Right atrium auricular region (tissue), 2 donors: ENCODE measurements at regions not wholly inside any gene's neighbourhood (a gene's known extent, or its start where the extent isn't known, plus 50 kb on each side); places are given as distances from the start of the nearest gene placed in this dataset.

ENCODE experiments used
- DNase-seq: peaks from one replicate; pipeline ENCODE4 v3.0.0-alpha.2; 2019; ENCODE audit warnings: low spot score
- H3K27ac ChIP-seq, 2 donors: fragments of 200-600 bp; sonication (generic); 1 replicate in 1 of 2; 2 replicates in 1 of 2; pipeline ENCODE4 v1.5.1; 2016 to 2019
- H3K27me3 ChIP-seq, 2 donors: fragments of 200-600 bp; sonication (generic); one replicate each; pipeline versions ENCODE4 v1.5.1 to v1.6.0; 2017 to 2019
- H3K36me3 ChIP-seq: fragments of 200-600 bp; sonication (generic); one replicate; pipeline ENCODE4 v1.5.1; 2016
- H3K4me1 ChIP-seq, 2 donors: fragments of 200-600 bp; sonication (generic); one replicate each; pipeline versions ENCODE4 v1.5.1 to v1.6.0; 2017 to 2019
- H3K4me3 ChIP-seq, 2 donors: fragments of 200-600 bp; sonication (generic); 1 replicate in 1 of 2; 2 replicates in 1 of 2; pipeline ENCODE4 v1.5.1; 2017 to 2019; ENCODE audit warnings: mild to moderate bottlenecking in 1 of 2, moderate library complexity in 1 of 2
- H3K9me3 ChIP-seq, 2 donors: fragments of 200-600 bp; sonication (generic); one replicate each; pipeline ENCODE4 v1.5.1; 2019
- TF ChIP-seq, protein P1 (sequence below), 2 donors: fragments of 200-600 bp; sonication (generic); IDR thresholded peaks; one replicate each; pipeline ENCODE4 v1.5.1; 2019; ENCODE audit warnings: antibody characterized with exemption in 2 of 2

DNA sequence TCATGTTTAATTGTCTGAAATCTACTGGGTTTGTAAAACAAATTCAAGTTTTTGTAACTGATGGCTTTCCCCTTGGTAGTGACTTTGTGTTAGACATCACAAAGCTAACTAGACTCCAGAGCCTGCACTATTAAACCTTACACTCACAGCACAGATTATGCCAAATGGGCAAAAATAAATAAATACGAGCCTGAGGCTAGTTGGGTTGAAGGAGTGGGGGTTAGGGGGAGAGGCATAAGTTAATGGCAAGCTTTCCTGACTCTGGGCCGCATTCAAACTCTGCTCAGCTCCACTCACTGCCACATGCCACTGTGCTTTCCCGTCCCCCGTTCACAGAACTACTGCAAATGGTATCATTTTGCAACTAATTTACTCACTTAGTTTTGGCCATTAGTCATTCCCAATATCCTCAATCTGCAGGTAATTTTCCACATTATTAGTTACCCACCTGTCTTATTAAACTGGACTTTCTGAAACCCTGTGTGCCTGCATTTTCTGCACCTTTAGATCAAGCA, 1079.9 kb upstream of the PIK3C3 start:
- H3K4me3 ChIP-seq: no peak overlapping the region
- no peak overlapping the region for H3K27ac ChIP-seq
- DNase-seq: no peak
- no peaks in the 10 kb centered on the region for H3K4me1 ChIP-seq
- TF ChIP-seq, protein P1, sequence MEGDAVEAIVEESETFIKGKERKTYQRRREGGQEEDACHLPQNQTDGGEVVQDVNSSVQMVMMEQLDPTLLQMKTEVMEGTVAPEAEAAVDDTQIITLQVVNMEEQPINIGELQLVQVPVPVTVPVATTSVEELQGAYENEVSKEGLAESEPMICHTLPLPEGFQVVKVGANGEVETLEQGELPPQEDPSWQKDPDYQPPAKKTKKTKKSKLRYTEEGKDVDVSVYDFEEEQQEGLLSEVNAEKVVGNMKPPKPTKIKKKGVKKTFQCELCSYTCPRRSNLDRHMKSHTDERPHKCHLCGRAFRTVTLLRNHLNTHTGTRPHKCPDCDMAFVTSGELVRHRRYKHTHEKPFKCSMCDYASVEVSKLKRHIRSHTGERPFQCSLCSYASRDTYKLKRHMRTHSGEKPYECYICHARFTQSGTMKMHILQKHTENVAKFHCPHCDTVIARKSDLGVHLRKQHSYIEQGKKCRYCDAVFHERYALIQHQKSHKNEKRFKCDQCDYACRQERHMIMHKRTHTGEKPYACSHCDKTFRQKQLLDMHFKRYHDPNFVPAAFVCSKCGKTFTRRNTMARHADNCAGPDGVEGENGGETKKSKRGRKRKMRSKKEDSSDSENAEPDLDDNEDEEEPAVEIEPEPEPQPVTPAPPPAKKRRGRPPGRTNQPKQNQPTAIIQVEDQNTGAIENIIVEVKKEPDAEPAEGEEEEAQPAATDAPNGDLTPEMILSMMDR (IDR thresholded peaks at IDR 0.05): no peak
- H3K9me3 ChIP-seq: no peaks in the 10 kb centered on the region
- H3K27me3 ChIP-seq: no peaks in the 10 kb centered on the region
- H3K36me3 ChIP-seq: no peaks in the 10 kb centered on the region

DNA sequence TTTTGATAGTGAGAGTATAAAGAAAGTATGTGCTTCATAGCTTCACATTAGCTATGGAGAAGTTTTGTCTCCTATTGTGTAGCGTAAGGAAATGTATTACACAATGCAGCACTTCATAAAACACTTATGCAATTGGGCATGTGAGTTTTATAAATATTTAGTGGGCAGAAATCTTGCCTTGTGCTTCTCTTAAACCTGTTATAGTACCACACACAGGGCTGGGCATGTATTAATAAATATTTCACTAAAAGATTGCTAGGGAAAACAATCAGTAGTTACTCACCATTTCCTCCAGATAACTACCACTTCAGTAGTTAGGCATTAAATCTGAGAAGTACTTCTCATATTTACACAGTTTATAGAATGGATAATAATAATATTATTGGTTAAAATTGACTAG, 1080.8 kb upstream of the PIK3C3 start:
- Histone ChIP-seq H3K4me1 (no peaks in the 10 kb centered on the region), H3K4me3 (no peak overlapping the region), H3K9me3 (no peaks in the 10 kb centered on the region), H3K36me3 (no peaks in the 10 kb centered on the region), H3K27ac (no peak overlapping the region), H3K27me3 (no peaks in the 10 kb centered on the region)
- TF ChIP-seq, protein P1 (IDR thresholded peaks at IDR 0.05): no peak
- DNase-seq: no peak

DNA sequence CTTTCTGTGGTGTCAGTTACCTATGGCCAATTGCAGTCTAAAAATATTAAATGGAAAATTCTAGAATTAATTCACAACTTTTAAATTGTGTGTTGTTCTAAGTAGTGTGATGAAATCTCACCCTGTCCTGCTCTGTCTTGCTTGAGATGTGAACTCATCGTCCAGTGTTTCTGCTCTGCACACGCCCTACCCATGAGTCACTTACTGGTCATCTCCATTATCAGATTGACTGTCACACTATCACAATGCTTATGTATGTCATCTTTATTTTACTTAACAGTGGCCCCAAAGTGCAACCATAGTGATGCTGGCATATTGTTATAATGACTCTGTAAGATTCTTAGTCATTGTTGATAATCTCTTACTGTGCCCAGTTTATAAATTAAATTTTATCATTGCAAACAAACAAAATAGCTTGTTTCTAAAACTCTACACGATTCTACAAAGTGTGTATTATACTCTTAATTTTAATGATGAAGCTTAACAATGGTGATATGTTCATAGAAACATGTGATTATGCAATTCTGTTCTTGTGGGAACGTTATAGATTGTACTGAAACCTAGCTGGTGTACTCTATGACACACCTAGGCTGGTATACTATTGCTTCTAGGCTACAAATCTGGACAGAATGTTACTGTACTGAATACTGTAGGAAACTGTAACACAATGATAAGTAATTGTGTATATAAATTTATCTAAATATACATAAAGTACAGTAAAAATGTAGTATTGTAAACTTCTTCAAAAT, 1086.8 kb upstream of the PIK3C3 start:
- H3K27me3 ChIP-seq: no peaks in the 10 kb centered on the region
- no peak overlapping the region for H3K4me3 ChIP-seq
- H3K27ac ChIP-seq: no peak overlapping the region
- no peaks in the 10 kb centered on the region for H3K9me3 ChIP-seq
- no peak for DNase-seq
- TF ChIP-seq, protein P1 (IDR thresholded peaks at IDR 0.05): no peak
- no peaks in the 10 kb centered on the region for H3K4me1 ChIP-seq
- no peaks in the 10 kb centered on the region for H3K36me3 ChIP-seq

DNA sequence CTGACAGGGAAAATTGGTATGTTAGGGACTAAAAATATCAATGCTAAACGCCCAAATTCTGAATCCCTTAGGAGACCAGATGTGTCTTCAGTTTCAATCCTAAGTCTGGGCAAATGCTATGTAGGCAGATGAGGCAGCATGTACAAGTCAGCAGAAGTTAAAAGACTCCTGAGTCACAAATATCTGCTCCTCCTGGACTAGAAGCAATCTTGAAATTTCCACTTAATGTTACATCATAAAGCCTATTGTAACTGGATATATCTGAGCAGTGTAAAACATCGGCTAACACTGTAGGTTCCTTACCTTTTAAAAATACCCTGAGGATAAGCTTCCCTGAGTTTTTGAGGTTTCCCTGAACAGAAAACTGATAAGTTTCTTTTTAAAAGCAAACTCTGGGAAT, 1087.6 kb upstream of the PIK3C3 start:
- no peaks in the 10 kb centered on the region for H3K9me3 ChIP-seq
- H3K27ac ChIP-seq: no peak overlapping the region
- no peaks in the 10 kb centered on the region for H3K36me3 ChIP-seq
- DNase-seq: no peak
- H3K27me3 ChIP-seq: no peaks in the 10 kb centered on the region
- TF ChIP-seq, protein P1 (IDR thresholded peaks at IDR 0.05): no peak
- H3K4me1 ChIP-seq: no peaks in the 10 kb centered on the region
- no peak overlapping the region for H3K4me3 ChIP-seq

DNA sequence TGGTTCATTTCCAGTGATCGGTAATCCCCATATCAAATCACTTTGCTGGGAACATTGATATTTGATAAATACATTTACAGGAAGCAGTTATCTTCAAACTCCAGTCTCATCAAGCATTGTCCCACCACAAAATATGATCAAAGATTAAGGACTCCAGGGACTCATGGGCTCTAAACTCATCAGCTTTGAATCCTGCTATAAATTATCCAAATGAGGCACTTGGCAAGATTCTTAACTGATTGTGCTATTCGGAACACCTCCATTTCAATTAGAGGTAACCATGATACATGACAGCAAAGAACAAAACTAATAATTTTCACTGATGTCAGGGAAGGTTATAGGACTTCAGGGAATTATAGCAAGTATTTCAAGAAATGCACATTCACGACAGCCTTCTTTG, 1088.1 kb upstream of the PIK3C3 start:
- TF ChIP-seq, protein P1 (IDR thresholded peaks at IDR 0.05): no peak
- Histone ChIP-seq H3K36me3 (no peaks in the 10 kb centered on the region), H3K27ac (no peak overlapping the region), H3K4me1 (no peaks in the 10 kb centered on the region), H3K9me3 (no peaks in the 10 kb centered on the region), H3K4me3 (no peak overlapping the region), H3K27me3 (no peaks in the 10 kb centered on the region)
- DNase-seq: no peak
